ENCODE measurements at regions not wholly inside any gene's neighbourhood (a gene's known extent, or its start where the extent isn't known, plus 50 kb on each side); places are given as distances from the start of the nearest gene placed in this dataset.

- Histone ChIP-seq H4K20me1 (ENCODE audit: control insufficient read depth, extremely low read depth, insufficient read depth, low read length) (no peaks in the 10 kb centered on the region), H3K9me1 (ENCODE audit: control insufficient read depth, extremely low read depth, insufficient read depth, low read length) (no peaks in the 10 kb centered on the region), H2AFZ (ENCODE audit: control insufficient read depth, low read length) (no peak overlapping the region), H3K9me3 (ENCODE audit: control insufficient read depth, low read depth, low read length) (no peaks in the 10 kb centered on the region), H3K27ac (ENCODE audit: control insufficient read depth, insufficient read depth, low read length) (no peak overlapping the region), H3K9ac (ENCODE audit: control insufficient read depth, extremely low read depth, insufficient read depth, low read length) (no peak overlapping the region), H3K36me3 (ENCODE audit: control insufficient read depth in 2 of 2, extremely low read depth in 1 of 2, insufficient read depth in 2 of 2, low read length in 2 of 2) (no peaks in the 10 kb centered on the region), H3K79me2 (ENCODE audit: control insufficient read depth, insufficient read depth, low read length) (no peaks in the 10 kb centered on the region), H3K4me2 (ENCODE audit: control insufficient read depth, extremely low read depth, insufficient read depth, low read depth, low read length) (no peak overlapping the region), H3K27me3 (ENCODE audit: control insufficient read depth, extremely low read depth, insufficient read depth, low read length) (peaks cover 61% of the 10 kb centered on the region), H3K4me3 (ENCODE audit: control insufficient read depth in 2 of 3, extremely low read depth in 1 of 3, insufficient read depth in 2 of 3, low read depth in 1 of 3, low read length in 3 of 3) (no peak overlapping the region), H3K4me1 (ENCODE audit: control insufficient read depth, extremely low read depth, insufficient read depth, low read length) (no peaks in the 10 kb centered on the region)
- dilution Hi-C loops (cut with MboI; ENCODE audit: extremely low pct_ligation_motif_present, low sequenced_read_pairs), result no loop called here
- FAIRE-seq, result no peak
- no peak for TF ChIP-seq EZH2 (IDR thresholded peaks at IDR 0.05; ENCODE audit: low read length)
- no peak for TF ChIP-seq CTCF (optimal IDR thresholded peaks at IDR 0.05 in 1 of 3, IDR thresholded peaks at IDR 0.05 in 1 of 3, conservative IDR thresholded peaks at IDR 0.05 in 1 of 3; ENCODE audit: extremely low read depth in 1 of 3, insufficient read depth in 2 of 3, low read length in 3 of 3)
- DNase-seq (ENCODE audit: low read depth, low spot score), result no peak
These were observed 107.8 kb downstream of the ENGASE start for GRCh38 chr17:79182176-79183042.

- no peak overlapping the region for H2AFZ ChIP-seq (ENCODE audit: control insufficient read depth, low read length)
- peaks cover 65% of the 10 kb centered on the region for H3K27me3 ChIP-seq (ENCODE audit: control insufficient read depth, extremely low read depth, insufficient read depth, low read length)
- H3K36me3 ChIP-seq (ENCODE audit: control insufficient read depth in 2 of 2, extremely low read depth in 1 of 2, insufficient read depth in 2 of 2, low read length in 2 of 2), result no peaks in the 10 kb centered on the region
- DNase-seq (ENCODE audit: low read depth, low spot score) (no peak), FAIRE-seq (no peak)
- H3K4me1 ChIP-seq (ENCODE audit: control insufficient read depth, extremely low read depth, insufficient read depth, low read length), result no peaks in the 10 kb centered on the region
- no peak overlapping the region for H3K27ac ChIP-seq (ENCODE audit: control insufficient read depth, insufficient read depth, low read length)
- no peaks in the 10 kb centered on the region for H3K79me2 ChIP-seq (ENCODE audit: control insufficient read depth, insufficient read depth, low read length)
- no peaks in the 10 kb centered on the region for H3K9me3 ChIP-seq (ENCODE audit: control insufficient read depth, low read depth, low read length)
- TF ChIP-seq CTCF (optimal IDR thresholded peaks at IDR 0.05 in 1 of 3, IDR thresholded peaks at IDR 0.05 in 1 of 3, conservative IDR thresholded peaks at IDR 0.05 in 1 of 3; ENCODE audit: extremely low read depth in 1 of 3, insufficient read depth in 2 of 3, low read length in 3 of 3), result no peak
- no peak for TF ChIP-seq EZH2 (IDR thresholded peaks at IDR 0.05; ENCODE audit: low read length)
- no peak overlapping the region for H3K4me2 ChIP-seq (ENCODE audit: control insufficient read depth, extremely low read depth, insufficient read depth, low read depth, low read length)
- dilution Hi-C loops (cut with MboI; ENCODE audit: extremely low pct_ligation_motif_present, low sequenced_read_pairs), result no loop called here
- no peaks in the 10 kb centered on the region for H4K20me1 ChIP-seq (ENCODE audit: control insufficient read depth, extremely low read depth, insufficient read depth, low read length)
- H3K9me1 ChIP-seq (ENCODE audit: control insufficient read depth, extremely low read depth, insufficient read depth, low read length), result no peaks in the 10 kb centered on the region
- H3K9ac ChIP-seq (ENCODE audit: control insufficient read depth, extremely low read depth, insufficient read depth, low read length), result no peak overlapping the region
- no peak overlapping the region for H3K4me3 ChIP-seq (ENCODE audit: control insufficient read depth in 2 of 3, extremely low read depth in 1 of 3, insufficient read depth in 2 of 3, low read depth in 1 of 3, low read length in 3 of 3)
These were observed 105.9 kb downstream of the ENGASE start for GRCh38 chr17:79180358-79181005.

Data from keratinocyte (primary cell).